Fibroblast of mammary gland (primary cell): ENCODE measurements at regions not wholly inside any gene's neighbourhood (a gene's known extent, or its start where the extent isn't known, plus 50 kb on each side); places are given as distances from the start of the nearest gene placed in this dataset.
A peak's percentile ranks its signal among the peaks of the same experiment; 100 is the strongest.

Source experiments
- DNase-seq: peaks from one replicate; pipeline ENCODE4 v3.0.0-alpha.2; 2010; ENCODE audit warnings: low read depth
- H3K4me3 ChIP-seq: 2 replicates; pipeline ENCODE4 v1.5.1; 2011; ENCODE audit warnings: low read depth, mild to moderate bottlenecking, low read length, moderate library complexity; ENCODE audit not compliant: control insufficient read depth
- CTCF ChIP-seq: conservative IDR thresholded peaks from 2 replicates; pipeline ENCODE4 v1.5.1; 2011; ENCODE audit warnings: low read depth, low read length, inconsistent platforms; ENCODE audit not compliant: control insufficient read depth, insufficient read depth

- TF ChIP-seq CTCF = no peak
- H3K4me3 ChIP-seq = no peak overlapping the region
- no peak for DNase-seq
Measured at GRCh38 chr10:125355657-125356056, 195.3 kb upstream of the CTBP2 start.

- no peak overlapping the region for H3K4me3 ChIP-seq
- no peak for DNase-seq
- no peak for TF ChIP-seq CTCF
Measured at GRCh38 chr10:125350519-125350918, 190.2 kb upstream of the CTBP2 start.

GRCh38 chr10:125348536-125348935 is 188.2 kb upstream of the CTBP2 start:
- no peak for DNase-seq

GRCh38 chr10:125344573-125345171 is 184.3 kb upstream of the CTBP2 start:
- DNase-seq = no peak
- TF ChIP-seq CTCF = no peak
- no peak overlapping the region for H3K4me3 ChIP-seq

More at GRCh38 chr10:125348536-125348935, 188.2 kb upstream of the CTBP2 start:
- no peak overlapping the region for H3K4me3 ChIP-seq
- TF ChIP-seq CTCF = no peak

GRCh38 chr10:125343983-125344382 is 183.6 kb upstream of the CTBP2 start:
- TF ChIP-seq CTCF = no peak
- no peak for DNase-seq
- no peak overlapping the region for H3K4me3 ChIP-seq

- DNase-seq = peak; percentile 39
- peak; percentile 68 for TF ChIP-seq CTCF
- no peak overlapping the region for H3K4me3 ChIP-seq
Measured at GRCh38 chr10:125343118-125343925, 183.0 kb upstream of the CTBP2 start.
